ENCODE measurements at regions not wholly inside any gene's neighbourhood (a gene's known extent, or its start where the extent isn't known, plus 50 kb on each side); places are given as distances from the start of the nearest gene placed in this dataset.

DNA sequence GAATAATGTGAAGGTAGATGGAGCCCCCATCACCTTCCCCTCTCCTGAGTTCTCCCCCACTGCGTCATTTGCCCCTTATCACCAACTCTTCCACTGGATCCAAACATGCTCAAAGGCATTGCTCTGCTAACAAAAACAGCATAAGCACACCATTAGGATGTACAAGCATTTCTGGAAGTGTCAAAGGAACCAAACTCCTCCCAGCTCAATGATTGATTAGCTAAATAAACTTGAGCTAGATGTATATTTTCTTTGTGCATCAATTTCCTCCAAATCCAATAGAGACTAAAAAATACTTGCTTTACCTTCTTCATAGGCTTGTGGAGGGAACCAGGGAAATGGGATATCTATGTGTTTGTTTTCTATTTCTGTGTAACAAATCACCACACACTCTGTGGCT is 248.4 kb upstream of the JARID2 start:
- TF ChIP-seq, protein P1, sequence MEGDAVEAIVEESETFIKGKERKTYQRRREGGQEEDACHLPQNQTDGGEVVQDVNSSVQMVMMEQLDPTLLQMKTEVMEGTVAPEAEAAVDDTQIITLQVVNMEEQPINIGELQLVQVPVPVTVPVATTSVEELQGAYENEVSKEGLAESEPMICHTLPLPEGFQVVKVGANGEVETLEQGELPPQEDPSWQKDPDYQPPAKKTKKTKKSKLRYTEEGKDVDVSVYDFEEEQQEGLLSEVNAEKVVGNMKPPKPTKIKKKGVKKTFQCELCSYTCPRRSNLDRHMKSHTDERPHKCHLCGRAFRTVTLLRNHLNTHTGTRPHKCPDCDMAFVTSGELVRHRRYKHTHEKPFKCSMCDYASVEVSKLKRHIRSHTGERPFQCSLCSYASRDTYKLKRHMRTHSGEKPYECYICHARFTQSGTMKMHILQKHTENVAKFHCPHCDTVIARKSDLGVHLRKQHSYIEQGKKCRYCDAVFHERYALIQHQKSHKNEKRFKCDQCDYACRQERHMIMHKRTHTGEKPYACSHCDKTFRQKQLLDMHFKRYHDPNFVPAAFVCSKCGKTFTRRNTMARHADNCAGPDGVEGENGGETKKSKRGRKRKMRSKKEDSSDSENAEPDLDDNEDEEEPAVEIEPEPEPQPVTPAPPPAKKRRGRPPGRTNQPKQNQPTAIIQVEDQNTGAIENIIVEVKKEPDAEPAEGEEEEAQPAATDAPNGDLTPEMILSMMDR (IDR thresholded peaks at IDR 0.05; ENCODE audit: insufficient read depth, low read length), result no peak
- TF ChIP-seq REST (IDR thresholded peaks at IDR 0.05; ENCODE audit: insufficient replicate concordance, low read depth), result no peak

All from HL-60 (cell line).